Hippocampal formation (tissue), 2 donors: ENCODE measurements at regions not wholly inside any gene's neighbourhood (a gene's known extent, or its start where the extent isn't known, plus 50 kb on each side); places are given as distances from the start of the nearest gene placed in this dataset.
"Not testable (repeated sequence)": the region's sequence is repeated elsewhere in the genome, so short reads cannot be mapped to it uniquely, and the experiment has no call there.

Experiments used
- DNase-seq, 2 donors: peaks; one replicate each; lab custom pipeline; 2025; lab: John Stamatoyannopoulos, UW

DNA sequence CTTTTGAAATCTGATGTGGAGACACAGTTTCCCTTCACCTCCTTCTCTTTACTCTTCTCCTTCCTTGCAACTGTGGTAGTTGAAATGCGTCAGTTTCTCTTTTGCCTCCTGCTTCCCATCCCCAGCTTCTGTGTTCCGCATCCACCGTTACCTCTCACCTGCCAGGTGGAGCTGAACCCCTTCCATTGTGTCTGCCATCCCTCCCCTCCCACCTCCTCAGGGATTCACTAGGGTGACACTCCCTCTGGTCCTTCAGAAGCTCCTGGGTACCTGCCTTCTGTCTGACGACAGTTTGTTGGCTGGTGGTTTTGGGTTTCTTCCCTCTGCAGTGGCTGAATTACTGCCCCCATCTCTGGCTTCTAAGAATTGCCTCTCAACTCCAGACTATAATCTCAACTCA, 132.1 kb downstream of the SLC24A2 start:
- no peak for DNase-seq

DNA sequence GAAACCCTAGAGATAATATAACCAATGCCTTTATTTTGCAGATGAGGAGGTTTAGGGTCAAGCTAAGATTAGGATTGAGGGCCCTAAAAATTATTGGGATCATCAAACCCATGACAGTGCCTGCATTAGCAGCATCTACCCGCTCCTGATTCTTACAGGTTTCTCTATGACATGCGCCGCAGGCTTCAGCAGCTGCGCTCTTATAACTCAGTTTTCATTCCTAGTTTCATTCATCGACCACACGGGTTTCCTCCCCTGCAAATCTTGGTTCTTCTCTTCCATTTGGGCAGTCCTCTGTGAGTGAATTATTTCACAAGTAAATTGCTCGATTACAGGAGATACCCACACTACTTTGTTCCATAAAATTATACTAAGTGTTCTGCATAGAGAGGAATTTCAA, 137.2 kb downstream of the SLC24A2 start:
- DNase-seq, result no peak

DNA sequence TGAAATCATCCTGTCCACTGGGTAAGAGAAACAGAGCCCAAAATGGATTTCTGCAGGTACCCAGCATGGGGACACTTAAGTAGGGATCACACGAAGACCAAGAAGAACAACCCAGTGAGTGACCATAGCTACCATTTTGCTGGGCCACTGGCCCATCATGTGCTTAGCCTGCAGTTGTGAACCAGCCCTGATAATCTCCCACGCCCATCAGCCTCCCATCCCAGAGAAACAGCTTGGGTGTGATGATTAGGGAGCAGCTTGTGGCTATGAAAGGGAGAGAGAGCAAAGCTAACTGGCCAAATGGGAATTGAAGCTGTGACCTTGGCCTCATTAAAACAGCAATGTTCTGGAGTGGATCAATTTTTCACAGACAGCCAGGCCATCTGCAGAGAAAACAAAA, 138.5 kb downstream of the SLC24A2 start:
- DNase-seq, result no peak

DNA sequence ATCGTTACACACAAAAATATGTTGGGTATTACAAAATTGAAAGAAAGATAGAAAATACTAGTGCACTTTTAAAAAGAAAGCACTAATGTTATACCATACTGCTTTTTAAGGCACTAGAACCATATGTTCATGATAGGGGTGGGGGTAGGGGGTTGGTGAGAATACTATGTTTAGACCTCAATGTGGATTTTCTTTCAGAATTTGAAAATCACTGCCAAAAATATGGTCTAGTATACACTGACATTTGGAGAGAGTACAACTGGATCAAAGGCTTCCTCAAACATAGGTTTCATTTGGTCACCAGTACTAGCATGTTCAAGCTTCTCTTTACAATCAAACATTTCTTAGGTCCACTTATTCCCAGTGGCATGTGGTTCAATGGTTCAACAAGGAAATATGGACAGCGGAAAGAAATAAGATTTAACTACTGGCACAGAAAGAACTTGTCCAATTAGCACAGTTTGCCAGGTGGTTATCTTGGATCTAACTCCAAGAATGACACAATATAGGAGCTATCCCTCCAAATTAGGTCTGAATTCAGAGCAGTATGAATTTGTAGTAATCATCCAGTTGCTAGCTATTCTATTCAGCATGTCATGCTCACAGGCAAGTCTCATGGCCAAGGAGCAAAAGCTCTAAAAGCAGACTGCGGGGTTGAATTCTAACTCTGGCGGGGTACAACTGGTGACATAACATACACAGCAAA, 139.3 kb downstream of the SLC24A2 start:
- DNase-seq, result no peak

DNA sequence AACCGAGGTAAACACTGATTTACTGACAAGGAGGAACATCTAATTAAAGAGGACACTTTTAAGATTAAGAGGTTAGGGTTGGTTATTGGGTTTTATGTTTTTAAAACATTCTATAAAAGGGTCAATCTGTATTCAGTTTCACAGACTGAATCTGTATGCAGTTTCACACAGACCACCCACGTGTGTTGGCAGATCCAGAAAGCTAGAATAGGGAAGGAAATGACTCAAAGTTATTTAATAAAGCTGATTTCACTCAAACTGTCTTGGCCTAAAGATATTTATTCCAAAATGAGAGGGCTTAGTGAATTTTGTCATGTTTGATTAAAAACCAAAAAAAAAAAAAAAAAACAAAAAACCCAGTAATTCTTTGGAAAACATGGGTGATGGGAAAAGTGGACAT, 140.2 kb downstream of the SLC24A2 start:
- DNase-seq, result no peak

DNA sequence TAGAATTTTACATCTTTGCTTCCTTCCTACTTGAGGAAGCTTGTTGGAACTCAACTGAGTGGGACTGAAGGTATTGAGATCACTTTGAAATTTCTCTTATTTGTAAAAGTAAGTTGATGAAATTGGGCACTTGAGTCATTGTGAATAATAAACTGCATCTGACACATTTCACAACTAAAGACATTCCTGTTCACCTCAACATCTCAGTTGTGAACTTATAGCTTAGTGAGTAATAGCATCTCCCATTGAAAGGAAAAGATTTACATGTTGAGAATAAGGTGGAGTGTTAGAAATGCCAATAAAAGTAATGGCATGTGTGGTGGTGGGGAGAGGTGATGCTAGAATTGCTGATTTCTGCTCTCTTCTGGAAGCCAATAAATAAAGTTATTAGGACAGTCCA, 145.0 kb downstream of the SLC24A2 start:
- no peak for DNase-seq

DNA sequence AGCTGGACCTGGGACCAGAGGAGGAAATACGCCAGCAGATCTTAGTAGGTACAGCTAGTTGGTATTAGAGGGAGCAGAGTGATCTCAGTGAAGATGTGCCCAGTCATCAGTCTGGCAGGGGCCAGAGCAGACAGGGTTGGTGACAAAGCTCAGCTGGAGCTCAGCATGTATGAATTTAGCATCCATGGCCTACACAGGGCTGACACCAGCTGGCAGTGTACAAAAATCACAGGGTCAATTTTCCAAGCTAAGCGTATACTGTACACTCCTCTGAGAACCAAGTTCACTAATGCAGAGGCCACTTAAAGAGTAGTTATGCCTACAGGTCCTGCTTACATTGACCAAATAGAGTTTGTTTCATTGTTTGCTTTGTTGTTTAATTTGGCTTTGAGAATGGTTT, 146.6 kb downstream of the SLC24A2 start:
- peak; percentile 61 to 80 for DNase-seq

DNA sequence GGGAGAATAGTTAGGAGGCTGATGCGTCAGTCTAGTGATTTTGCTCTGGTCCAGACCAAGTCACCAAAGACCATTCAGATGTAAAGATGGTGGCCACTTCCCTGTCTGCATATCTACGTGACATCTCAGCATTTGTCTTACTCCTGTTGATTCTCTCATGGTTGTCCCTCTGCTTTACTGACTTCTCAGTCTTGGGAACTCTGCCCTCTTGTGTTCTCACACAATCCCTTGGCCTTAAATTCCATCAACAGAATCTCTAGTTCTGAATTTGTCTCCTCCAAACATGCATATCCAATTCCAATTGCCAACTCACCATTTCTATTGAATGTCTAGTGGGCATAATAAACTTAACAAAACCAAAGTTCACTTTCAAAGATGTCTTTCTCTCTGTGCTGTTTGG, 147.8 kb downstream of the SLC24A2 start:
- DNase-seq, result peak in 1 of 2 donors; percentile 71

DNA sequence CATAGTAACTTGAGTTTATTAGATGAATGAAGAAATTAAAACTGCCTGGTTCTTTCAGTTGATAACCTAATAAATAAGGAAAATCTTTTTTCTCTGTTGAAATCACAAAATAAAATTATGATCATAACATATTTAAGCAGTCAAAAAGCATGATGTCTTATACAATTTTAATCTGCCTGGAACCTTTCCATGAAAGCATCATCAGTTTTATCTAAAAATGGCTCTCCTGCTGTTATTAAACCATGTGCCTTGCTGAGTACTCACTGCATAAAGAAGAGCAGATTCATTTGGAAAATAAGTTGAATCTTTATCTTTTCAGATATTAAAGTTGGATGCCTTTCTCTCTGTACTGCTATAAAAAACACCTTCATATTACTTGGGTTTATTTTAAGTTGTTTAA, 148.8 kb downstream of the SLC24A2 start:
- DNase-seq, result no peak

DNA sequence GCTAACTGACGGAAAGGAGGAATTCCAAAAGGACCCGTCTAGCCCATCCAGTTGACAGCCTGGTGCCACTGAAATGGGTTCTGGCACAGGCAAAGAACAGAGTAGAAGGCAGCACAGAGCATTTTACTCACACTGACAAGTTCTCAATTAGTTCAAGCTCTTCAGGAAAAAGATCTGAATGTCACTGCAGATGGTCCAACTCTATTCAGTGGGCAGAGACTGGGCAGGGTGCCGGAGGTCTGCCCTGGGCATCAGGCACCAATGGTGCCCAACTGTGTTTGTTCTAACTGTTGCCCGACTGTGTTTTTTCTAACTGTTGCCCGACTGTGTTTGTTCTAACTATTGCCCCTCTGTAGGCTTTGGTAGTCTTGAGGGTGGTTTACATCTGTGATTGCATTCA, 151.8 kb downstream of the SLC24A2 start:
- DNase-seq, result no peak

DNA sequence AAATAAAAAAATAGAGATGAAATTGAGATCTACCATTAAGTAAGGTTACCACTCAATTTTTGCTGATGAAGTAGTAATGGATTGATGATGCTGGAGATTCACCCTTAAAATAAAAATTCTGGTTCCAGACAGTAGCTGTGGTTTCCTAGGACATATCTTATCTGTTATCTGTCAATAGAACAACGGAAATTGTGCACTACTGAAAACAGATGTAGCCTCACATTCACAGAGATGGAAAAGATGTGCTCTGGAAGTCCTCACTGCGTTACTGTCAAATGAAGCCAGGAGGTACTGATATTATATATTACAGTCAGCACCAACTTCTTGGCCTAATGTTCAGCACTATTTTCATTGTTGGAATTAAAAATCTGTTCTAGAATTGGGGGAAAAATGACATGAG, 154.0 kb downstream of the SLC24A2 start:
- DNase-seq, result no peak

DNA sequence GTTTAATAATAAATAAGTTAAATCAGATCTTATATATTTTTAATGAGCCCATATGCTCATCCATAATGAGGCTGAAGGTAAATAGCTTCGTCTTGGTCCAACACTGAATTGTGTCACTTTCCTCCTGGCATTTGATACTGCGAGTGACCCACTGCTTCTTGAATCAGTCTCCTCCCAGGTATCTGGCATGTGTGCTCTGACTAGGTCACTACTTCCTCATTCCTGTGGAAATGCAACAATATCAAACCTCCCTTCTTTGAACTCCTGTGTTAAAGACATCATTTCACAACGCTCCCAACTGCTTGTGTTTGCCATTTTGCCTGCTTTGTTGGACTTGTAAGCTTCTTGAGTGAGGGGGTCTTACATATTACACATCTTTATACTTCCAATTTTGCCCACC, 157.7 kb downstream of the SLC24A2 start:
- no peak for DNase-seq

DNA sequence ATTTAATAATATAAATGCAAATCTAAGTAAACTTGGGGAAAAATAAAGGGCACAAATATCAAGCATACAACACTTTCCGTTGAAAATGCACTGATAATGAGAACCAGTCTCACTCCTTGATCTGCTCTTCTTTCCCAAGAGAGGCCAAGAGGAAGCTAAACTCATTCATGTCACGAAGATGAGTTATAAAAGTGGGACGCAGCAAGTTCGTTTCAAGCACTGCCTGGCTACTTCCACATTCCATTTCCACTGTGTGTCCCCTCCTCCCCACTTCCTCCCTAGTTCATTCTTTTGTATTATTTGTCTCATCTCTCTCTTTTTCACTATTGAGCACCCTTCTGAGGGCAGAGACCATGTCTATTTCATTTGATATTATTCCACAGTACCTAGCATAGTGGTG, 158.1 kb downstream of the SLC24A2 start:
- DNase-seq, result no peak

DNA sequence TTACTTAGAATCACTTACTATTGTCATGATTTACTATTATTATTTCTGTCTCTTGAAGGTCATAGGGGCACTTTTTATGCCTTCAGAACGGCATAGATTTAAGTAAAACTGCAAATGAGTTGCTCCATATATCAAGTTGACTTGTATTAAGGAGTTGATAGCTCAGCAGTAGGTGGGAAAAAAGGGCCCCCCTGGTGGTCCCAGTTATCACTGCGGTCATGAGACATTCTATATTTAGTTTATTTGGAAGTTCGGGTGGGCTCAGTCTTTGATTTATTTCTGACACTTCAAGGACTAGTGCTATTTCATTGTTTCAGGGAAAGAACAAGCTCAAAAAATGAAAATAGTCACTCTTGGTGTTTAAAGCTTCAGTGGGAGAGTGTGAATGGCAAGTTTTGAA, 159.3 kb downstream of the SLC24A2 start:
- DNase-seq, result no peak

DNA sequence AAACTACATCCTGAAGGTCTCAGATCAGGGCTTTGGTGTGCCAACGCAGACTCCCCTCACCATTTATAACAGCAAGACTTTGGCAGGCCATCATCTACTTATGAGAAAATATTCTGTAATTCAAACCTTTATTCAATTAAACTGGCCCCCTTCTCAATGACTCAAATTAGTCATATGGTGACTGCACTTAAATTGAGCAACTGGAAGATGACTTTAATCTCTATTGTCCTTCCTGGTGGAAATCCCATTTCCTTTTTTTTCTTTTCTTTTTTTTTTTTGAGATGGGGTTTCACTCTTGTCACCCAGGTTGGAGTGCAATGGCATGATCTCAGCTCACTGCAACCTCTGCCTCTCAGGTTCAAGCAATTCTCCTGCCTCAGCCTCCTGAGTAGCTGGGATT, 163.4 kb downstream of the SLC24A2 start:
- not testable (repeated sequence) for DNase-seq

DNA sequence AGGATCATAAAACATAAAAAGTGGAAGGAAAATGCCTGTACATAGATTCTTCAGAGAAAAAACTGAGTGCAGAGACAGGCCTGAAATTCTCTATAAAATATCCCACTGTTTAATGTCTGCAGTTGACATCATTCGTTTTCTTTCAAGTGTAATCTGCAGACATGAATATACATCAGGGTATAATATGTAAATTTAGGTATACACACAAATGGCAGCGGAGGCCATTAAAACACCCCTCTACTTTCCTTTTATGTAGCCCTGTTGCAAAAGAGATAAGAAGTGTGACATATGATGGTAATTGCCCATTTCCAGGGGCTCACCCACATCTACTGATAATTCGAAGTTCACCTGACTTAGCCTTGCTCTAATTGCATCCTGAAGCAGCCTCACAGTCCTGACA, 164.3 kb downstream of the SLC24A2 start:
- no peak for DNase-seq

DNA sequence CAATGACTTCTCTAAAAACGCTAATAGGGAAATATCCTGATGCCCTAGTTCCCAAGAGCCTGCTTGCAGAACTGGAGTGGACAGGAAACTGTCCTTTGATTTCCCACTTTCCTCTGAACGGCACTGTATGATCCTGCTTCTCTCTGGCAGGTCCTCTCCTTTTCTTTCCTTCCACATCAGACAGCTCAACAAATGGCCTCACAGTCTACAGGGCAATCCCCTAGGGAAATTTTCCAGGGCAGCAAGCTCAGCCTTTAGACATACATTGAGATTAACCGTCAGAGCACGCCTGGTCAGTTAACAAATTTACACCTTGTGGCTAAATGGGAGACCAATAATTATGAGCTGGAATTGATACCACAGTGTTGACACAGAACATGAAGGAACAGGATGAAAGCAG, 164.9 kb downstream of the SLC24A2 start:
- DNase-seq, result no peak

DNA sequence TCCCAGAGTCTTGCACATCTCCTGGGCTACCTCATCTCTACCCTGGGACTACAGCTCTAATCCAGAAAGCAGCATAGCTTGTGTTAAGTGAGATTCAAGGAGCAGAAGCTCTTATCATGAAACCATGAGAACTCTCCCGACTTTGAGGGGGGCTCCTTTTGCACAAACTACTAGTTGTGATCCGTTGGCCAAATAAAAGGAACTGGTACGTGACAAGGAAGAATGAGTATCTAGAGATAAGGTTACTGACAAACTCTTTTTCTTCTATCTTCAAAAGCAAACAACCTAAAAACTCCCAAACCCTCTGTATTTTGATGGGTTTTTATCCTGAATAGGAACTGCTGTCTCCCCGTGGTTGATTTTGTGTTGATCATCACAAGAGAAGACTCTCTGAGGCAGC, 168.5 kb downstream of the SLC24A2 start:
- no peak for DNase-seq

DNA sequence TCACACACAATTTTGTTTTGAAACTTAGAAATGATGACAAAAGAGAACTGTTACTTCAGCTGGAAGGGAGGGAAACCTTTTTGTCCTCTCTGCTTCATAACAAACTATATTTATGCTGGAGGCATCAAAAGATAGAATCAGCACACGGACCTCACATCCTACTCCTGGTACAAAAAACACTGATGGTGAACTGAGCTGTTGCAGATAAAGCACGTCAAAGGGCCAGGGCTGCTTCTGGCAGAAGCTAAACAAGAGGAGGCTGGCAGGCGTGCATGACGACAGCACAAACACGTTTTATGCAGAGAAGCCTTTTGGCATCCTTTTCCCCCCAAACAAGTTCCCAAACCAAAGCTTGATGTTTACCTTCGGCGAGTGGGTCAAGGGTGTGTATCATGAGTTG, 169.6 kb downstream of the SLC24A2 start:
- DNase-seq, result peak; percentile 37 to 51

DNA sequence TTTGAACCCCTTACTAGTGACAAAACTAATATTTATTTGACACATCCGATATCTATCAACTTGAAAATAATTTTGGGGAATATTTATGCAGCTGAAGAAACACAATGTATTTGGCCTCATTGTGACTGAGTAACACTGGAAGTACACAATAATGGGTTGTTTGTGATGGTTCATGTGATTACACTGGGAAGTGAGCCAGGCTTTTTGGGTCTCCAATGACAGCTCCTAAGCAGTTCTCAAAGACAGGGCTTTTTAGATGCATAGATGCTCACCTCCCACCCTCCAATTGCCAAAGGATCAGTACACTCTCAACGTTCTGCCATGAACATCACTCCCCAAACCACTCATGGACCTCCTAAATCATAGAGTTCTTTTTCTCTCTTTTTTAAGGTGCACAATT, 170.0 kb downstream of the SLC24A2 start:
- peak; percentile 71 to 82 for DNase-seq

DNA sequence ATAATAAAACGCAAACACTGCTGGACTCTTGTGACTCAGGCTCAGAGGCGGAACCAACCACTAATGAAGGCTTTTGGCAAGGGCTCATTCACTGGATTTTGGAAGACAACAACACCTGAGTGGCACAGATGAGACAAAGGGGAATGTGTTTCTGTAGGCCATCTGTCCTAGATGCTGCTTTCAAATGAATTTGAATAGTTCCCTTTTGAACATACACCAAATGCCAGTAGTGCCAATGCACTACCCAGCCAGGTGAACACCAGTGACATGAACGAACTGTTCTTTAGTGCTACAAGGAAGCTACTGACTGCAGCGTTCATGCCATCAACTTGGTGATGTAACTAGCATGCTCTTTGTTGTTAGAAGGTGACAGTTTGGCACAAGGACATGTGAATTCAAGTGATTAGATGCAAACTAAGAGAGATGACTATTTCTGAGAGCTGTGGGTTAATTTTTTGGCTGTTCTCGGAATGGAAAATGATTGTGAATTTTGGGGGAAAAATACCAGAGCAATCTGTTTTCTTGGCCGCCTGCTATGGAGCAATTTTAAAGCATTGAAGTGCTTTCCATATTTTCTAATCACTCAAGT, 173.7 kb downstream of the SLC24A2 start:
- peak in 1 of 2 donors; percentile 70 for DNase-seq

DNA sequence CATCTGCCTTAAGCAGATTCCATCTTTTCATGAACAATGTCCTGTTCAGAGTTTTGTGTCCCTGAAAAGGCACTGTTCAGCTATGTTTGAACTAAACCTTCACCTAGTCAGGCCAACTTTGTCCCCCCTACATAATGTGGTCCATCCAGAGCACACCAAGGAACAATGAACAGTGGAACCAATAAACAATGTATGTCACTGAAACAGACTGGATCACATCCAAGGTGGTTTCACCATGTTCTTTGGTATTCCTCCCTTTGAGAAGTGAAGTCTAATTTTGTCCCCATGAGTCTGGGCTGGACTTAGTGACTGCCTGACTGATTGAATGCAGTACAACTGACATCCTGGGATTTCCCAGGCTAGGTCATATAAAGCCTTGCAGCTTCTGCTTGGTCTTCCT, 174.5 kb downstream of the SLC24A2 start:
- no peak for DNase-seq

DNA sequence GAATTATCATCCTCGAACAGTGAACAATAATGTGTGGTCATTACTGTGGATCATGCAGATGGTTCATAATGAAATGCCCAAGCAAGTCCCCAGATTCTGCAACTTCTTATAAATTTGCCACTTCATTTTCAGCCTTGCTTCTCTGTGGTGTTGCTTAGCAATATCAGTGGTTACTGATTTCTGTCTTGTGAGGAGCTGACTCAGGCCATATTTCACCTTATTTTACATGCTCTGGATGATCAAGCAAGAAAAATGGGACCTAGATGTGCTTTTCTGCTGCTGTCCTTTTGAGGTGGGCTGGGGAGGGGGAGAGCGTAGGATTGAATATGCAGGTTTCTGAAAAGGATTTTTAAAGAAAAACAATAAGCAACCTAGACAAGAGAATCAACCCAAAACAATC, 188.3 kb downstream of the SLC24A2 start:
- DNase-seq, result no peak

DNA sequence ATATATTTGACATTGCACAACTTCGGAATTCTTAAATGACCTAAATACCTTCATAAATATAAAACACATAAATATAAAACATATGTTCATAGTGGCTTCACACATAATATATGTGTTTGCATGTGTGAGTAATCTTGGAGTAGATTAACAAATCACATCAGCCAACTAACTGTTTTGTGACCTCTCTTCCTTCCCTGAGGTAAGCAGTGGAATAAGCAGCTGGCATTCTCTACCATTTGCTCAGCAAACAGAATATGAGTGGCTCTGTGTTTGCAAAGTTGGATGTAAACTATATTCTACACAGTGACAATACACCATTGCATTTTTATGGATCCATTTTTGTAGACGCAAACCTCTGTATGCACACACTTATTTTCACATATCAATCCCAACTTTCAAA, 189.9 kb downstream of the ACER2 start:
- no peak for DNase-seq
